Endodermal cell (in vitro differentiated cells): ENCODE measurements at regions not wholly inside any gene's neighbourhood (a gene's known extent, or its start where the extent isn't known, plus 50 kb on each side); places are given as distances from the start of the nearest gene placed in this dataset.
A peak's percentile ranks its signal among the peaks of the same experiment; 100 is the strongest.

Experiments
- DNase-seq: peaks from one replicate; pipeline ENCODE4 v3.0.0-alpha.2; 2017
- H3K27ac ChIP-seq: 2 replicates; pipeline ENCODE4 v1.5.1; 2013; ENCODE audit warnings: mild to moderate bottlenecking, low read depth, low read length, moderate library complexity
- H3K27me3 ChIP-seq: 2 replicates; pipeline ENCODE4 v1.6.1; 2013; ENCODE audit warnings: mild to moderate bottlenecking, low read length, moderate library complexity; ENCODE audit not compliant: insufficient read depth, control insufficient read depth, poor library complexity, severe bottlenecking
- H3K36me3 ChIP-seq: 2 replicates; pipeline ENCODE4 v1.7.0; 2013; ENCODE audit warnings: mild to moderate bottlenecking, low read length, moderate library complexity; ENCODE audit not compliant: control insufficient read depth, insufficient read depth
- H3K4me1 ChIP-seq: one replicate; pipeline ENCODE4 v1.7.0; 2013; ENCODE audit warnings: low read length; ENCODE audit not compliant: control insufficient read depth, insufficient read depth
- H3K4me3 ChIP-seq: 2 replicates; pipeline ENCODE4 v1.5.1; 2013; ENCODE audit warnings: mild to moderate bottlenecking, low read length, moderate library complexity
- H3K9ac ChIP-seq: 2 replicates; pipeline ENCODE4 v1.6.1; 2013; ENCODE audit warnings: mild to moderate bottlenecking, low read length, moderate library complexity; ENCODE audit not compliant: poor library complexity, severe bottlenecking; ENCODE audit errors: extremely low read depth
- H3K9me3 ChIP-seq: 2 replicates; pipeline ENCODE4 v1.6.1; 2013; ENCODE audit warnings: mild to moderate bottlenecking, low read length, moderate library complexity; ENCODE audit not compliant: control insufficient read depth
- H3K27ac Mint-ChIP-seq: 2 replicates; pipeline ENCODE4 v1.8.0; 2020; ENCODE audit warnings: mixed read lengths
- H3K27me3 Mint-ChIP-seq: 2 replicates; pipeline ENCODE4 v1.8.0; 2021; ENCODE audit warnings: mild to moderate bottlenecking, mixed read lengths; ENCODE audit not compliant: insufficient read depth
- H3K36me3 Mint-ChIP-seq: 2 replicates; pipeline ENCODE4 v1.8.0; 2020; ENCODE audit warnings: low read depth, mixed read lengths
- H3K4me1 Mint-ChIP-seq: 2 replicates; pipeline ENCODE4 v1.8.0; 2020; ENCODE audit warnings: mixed read lengths
- H3K4me3 Mint-ChIP-seq: 2 replicates; pipeline ENCODE4 v1.8.0; 2020; ENCODE audit warnings: mild to moderate bottlenecking, moderate library complexity, mixed read lengths
- H3K9me3 Mint-ChIP-seq: 2 replicates; pipeline ENCODE4 v1.8.0; 2020; ENCODE audit warnings: mild to moderate bottlenecking, mixed read lengths
- CTCF ChIP-seq: fragments of 200-600 bp; sonication (generic); conservative IDR thresholded peaks from 2 replicates; pipeline ENCODE4 v1.5.0; 2021; ENCODE audit warnings: antibody characterized with exemption, mild to moderate bottlenecking
- WGBS, 2 experiments: methylation state at CpG; one replicate each; pipeline versions ENCODE4 v1.1.5 to v1.1.7; 2013; ENCODE audit warnings: missing lambda C conversion rate in 2 of 2, mixed read lengths in 1 of 2; ENCODE audit not compliant: insufficient coverage in 1 of 2, insufficient read length in 1 of 2; 5-methylcytosine and 5-hydroxymethylcytosine counted together

GRCh38 chr3:4065554-4065953, 237.6 kb upstream of the SETMAR start:
- Histone ChIP-seq H3K4me3 (no peak overlapping the region), H3K4me1 (peaks cover 17% of the 10 kb centered on the region), H3K9ac (no peak overlapping the region), H3K9me3 (peaks cover 8% of the 10 kb centered on the region), H3K27me3 (no peaks in the 10 kb centered on the region), H3K36me3 (no peaks in the 10 kb centered on the region), H3K27ac (no peak overlapping the region)
- DNase-seq: no peak
- Mint-ChIP-seq H3K27ac (no peak overlapping the region), H3K9me3 (peaks cover 8% of the 10 kb centered on the region), H3K36me3 (no peaks in the 10 kb centered on the region), H3K4me1 (peaks cover 51% of the 10 kb centered on the region), H3K27me3 (peaks cover 2% of the 10 kb centered on the region), H3K4me3 (no peak overlapping the region)
- no peak for TF ChIP-seq CTCF
- 76% methylated on average over 1 of the region's 1 CpG; no CpG with 5 or more reads in 1 of the 2 experiments for WGBS, 2 experiments

- no peak overlapping the region for H3K4me3 ChIP-seq
- DNase-seq: no peak
- no peak for TF ChIP-seq CTCF
- no peaks in the 10 kb centered on the region for H3K36me3 ChIP-seq
- no peaks in the 10 kb centered on the region for H3K27me3 ChIP-seq
- peaks cover 63% of the 10 kb centered on the region for H3K4me1 Mint-ChIP-seq
- no peaks in the 10 kb centered on the region for H3K36me3 Mint-ChIP-seq
- peaks cover 27% of the 10 kb centered on the region for H3K4me1 ChIP-seq
- H3K4me3 Mint-ChIP-seq: no peak overlapping the region
- peaks cover 7% of the 10 kb centered on the region for H3K9me3 ChIP-seq
- no peak overlapping the region for H3K27ac Mint-ChIP-seq
- H3K9ac ChIP-seq: no peak overlapping the region
- peaks cover 3% of the 10 kb centered on the region for H3K9me3 Mint-ChIP-seq
- peaks cover 2% of the 10 kb centered on the region for H3K27me3 Mint-ChIP-seq
- H3K27ac ChIP-seq: no peak overlapping the region
Observed at GRCh38 chr3:4067893-4068292, 235.3 kb upstream of the SETMAR start.

- Histone ChIP-seq H3K27me3 (no peaks in the 10 kb centered on the region), H3K27ac (no peak overlapping the region), H3K9ac (no peak overlapping the region), H3K4me1 (peaks cover 21% of the 10 kb centered on the region), H3K4me3 (no peak overlapping the region), H3K9me3 (peaks cover 18% of the 10 kb centered on the region), H3K36me3 (no peaks in the 10 kb centered on the region)
- peak overlapping the region; percentile 3 for H3K4me3 Mint-ChIP-seq
- peaks cover 5% of the 10 kb centered on the region for H3K27me3 Mint-ChIP-seq
- H3K36me3 Mint-ChIP-seq: no peaks in the 10 kb centered on the region
- peak overlapping the region; percentile 58 for H3K27ac Mint-ChIP-seq
- 31 to 61% methylated on average over 2 of the region's 2 CpGs for WGBS, 2 experiments
- H3K9me3 Mint-ChIP-seq: peaks cover 8% of the 10 kb centered on the region
- TF ChIP-seq CTCF: no peak
- H3K4me1 Mint-ChIP-seq: peaks cover 51% of the 10 kb centered on the region
- no peak for DNase-seq
Observed at GRCh38 chr3:4069796-4070195, 233.4 kb upstream of the SETMAR start.
